HEK293 (cell line): ENCODE measurements at regions not wholly inside any gene's neighbourhood (a gene's known extent, or its start where the extent isn't known, plus 50 kb on each side); places are given as distances from the start of the nearest gene placed in this dataset.

Experiments used
- CTCF ChIA-PET: fragments of 350-600 bp; formaldehyde crosslinking; extraction: SDS; loops from one replicate; lab custom pipeline; 2021; ENCODE audit warnings: antibody characterized with exemption; lab: Yijun Ruan, JAX
- POLR2A ChIA-PET: fragments of 300-600 bp; formaldehyde crosslinking; extraction: SDS; loops from one replicate; lab custom pipeline; 2020; ENCODE audit warnings: antibody characterized with exemption, inconsistent platforms; lab: Yijun Ruan, JAX
- H3K27ac ChIP-seq: fragments of 200-500 bp; sonication (Bioruptor generic); 2 replicates; pipeline ENCODE4 v1.5.1; 2014; ENCODE audit warnings: low read depth, low read length, control low read depth, inconsistent platforms; ENCODE audit errors: extremely low read depth
- H3K36me3 ChIP-seq, 2 experiments: fragments of 200-500 bp in 1 of 2; sonication (Bioruptor generic) in 1 of 2; 1 replicate in 1 of 2; 2 replicates in 1 of 2; pipeline ENCODE4 v1.5.1; 2014 to 2017; ENCODE audit warnings: inconsistent platforms in 2 of 2, low read length in 2 of 2; ENCODE audit not compliant: control insufficient read depth in 2 of 2, insufficient read depth in 1 of 2
- H3K4me1 ChIP-seq: fragments of 200-500 bp; sonication (Bioruptor generic); 2 replicates; pipeline ENCODE4 v1.5.1; 2014; ENCODE audit warnings: mild to moderate bottlenecking, low read length, inconsistent platforms; ENCODE audit not compliant: control insufficient read depth, insufficient read depth
- H3K4me3 ChIP-seq: 2 replicates; pipeline ENCODE4 v1.5.1; 2011; ENCODE audit warnings: low read depth, mild to moderate bottlenecking, control low read depth, low read length, moderate library complexity
- H3K9me3 ChIP-seq: fragments of 200-500 bp; sonication (Bioruptor generic); 2 replicates; pipeline ENCODE4 v1.5.1; 2014; ENCODE audit warnings: low read depth, low read length, inconsistent platforms; ENCODE audit not compliant: control insufficient read depth, insufficient read depth
- ELK4 ChIP-seq: IDR thresholded peaks from 2 replicates; pipeline ENCODE4 v1.6.1; 2011; ENCODE audit warnings: mild to moderate bottlenecking, low read depth, low read length, borderline replicate concordance
- GLI4 ChIP-seq: fragments of 450-650 bp; formaldehyde crosslinking; IDR thresholded peaks from 2 replicates; pipeline ENCODE4 v1.5.1; 2016; ENCODE audit warnings: missing biosample characterization, missing genetic modification characterization
- HIC1 ChIP-seq: fragments of 450-650 bp; formaldehyde crosslinking; IDR thresholded peaks from 2 replicates; pipeline ENCODE4 v1.5.1; 2016; ENCODE audit warnings: missing biosample characterization, missing genetic modification characterization
- OVOL3 ChIP-seq: fragments of 450-650 bp; formaldehyde crosslinking; IDR thresholded peaks from 2 replicates; pipeline ENCODE4 v1.5.1; 2016; ENCODE audit warnings: missing biosample characterization, missing genetic modification characterization
- RBAK ChIP-seq: fragments of 450-650 bp; formaldehyde crosslinking; IDR thresholded peaks from 2 replicates; pipeline ENCODE4 v1.5.1; 2016; ENCODE audit warnings: missing biosample characterization, missing genetic modification characterization
- SCRT1 ChIP-seq: fragments of 450-650 bp; formaldehyde crosslinking; IDR thresholded peaks from 2 replicates; pipeline ENCODE4 v1.5.1; 2016; ENCODE audit warnings: missing biosample characterization, missing genetic modification characterization, borderline replicate concordance
- SCRT2 ChIP-seq: fragments of 450-650 bp; formaldehyde crosslinking; IDR thresholded peaks from 2 replicates; pipeline ENCODE4 v1.5.1; 2016; ENCODE audit warnings: missing biosample characterization, missing genetic modification characterization
- SETDB1 ChIP-seq: IDR thresholded peaks from one replicate; pipeline ENCODE4 v1.6.1; 2017; ENCODE audit warnings: mild to moderate bottlenecking, low read length, moderate library complexity, mixed read lengths; ENCODE audit not compliant: insufficient read length
- SP7 ChIP-seq: fragments of 450-650 bp; formaldehyde crosslinking; IDR thresholded peaks from 2 replicates; pipeline ENCODE4 v1.5.1; 2016; ENCODE audit warnings: missing biosample characterization, missing genetic modification characterization
- YY1 ChIP-seq: fragments of 450-650 bp; formaldehyde crosslinking; IDR thresholded peaks from 2 replicates; pipeline ENCODE4 v1.5.1; 2018; ENCODE audit warnings: missing biosample characterization, missing genetic modification characterization
- ZBTB10 ChIP-seq: fragments of 450-650 bp; formaldehyde crosslinking; IDR thresholded peaks from 2 replicates; pipeline ENCODE4 v1.5.1; 2016; ENCODE audit warnings: missing biosample characterization, missing genetic modification characterization
- ZBTB20 ChIP-seq: fragments of 450-650 bp; formaldehyde crosslinking; IDR thresholded peaks from 2 replicates; pipeline ENCODE4 v1.5.1; 2016; ENCODE audit warnings: missing biosample characterization, missing genetic modification characterization
- ZFP37 ChIP-seq: fragments of 450-650 bp; formaldehyde crosslinking; IDR thresholded peaks from 2 replicates; pipeline ENCODE4 v1.5.1; 2016; ENCODE audit warnings: missing biosample characterization, missing genetic modification characterization
- ZNF121 ChIP-seq: fragments of 450-650 bp; formaldehyde crosslinking; IDR thresholded peaks from 2 replicates; pipeline ENCODE4 v1.5.1; 2016; ENCODE audit warnings: missing biosample characterization, missing genetic modification characterization
- ZNF18 ChIP-seq: fragments of 450-650 bp; formaldehyde crosslinking; IDR thresholded peaks from 2 replicates; pipeline ENCODE4 v1.5.1; 2016; ENCODE audit warnings: missing biosample characterization, missing genetic modification characterization
- ZNF2 ChIP-seq: fragments of 450-650 bp; formaldehyde crosslinking; IDR thresholded peaks from 2 replicates; pipeline ENCODE4 v1.5.1; 2016; ENCODE audit warnings: missing biosample characterization, missing genetic modification characterization
- ZNF423 ChIP-seq: fragments of 450-650 bp; formaldehyde crosslinking; IDR thresholded peaks from 2 replicates; pipeline ENCODE4 v1.5.1; 2016; ENCODE audit warnings: missing biosample characterization, missing genetic modification characterization
- ZNF473 ChIP-seq: fragments of 450-650 bp; formaldehyde crosslinking; IDR thresholded peaks from 2 replicates; pipeline ENCODE4 v1.5.1; 2017; ENCODE audit warnings: missing biosample characterization, missing genetic modification characterization
- ZNF514 ChIP-seq: fragments of 450-650 bp; formaldehyde crosslinking; IDR thresholded peaks from 2 replicates; pipeline ENCODE4 v1.5.1; 2016; ENCODE audit warnings: missing biosample characterization, missing genetic modification characterization
- ZNF549 ChIP-seq: fragments of 450-650 bp; IDR thresholded peaks from 2 replicates; pipeline ENCODE4 v1.5.1; 2018; ENCODE audit warnings: missing biosample characterization, missing genetic modification characterization, mild to moderate bottlenecking, inconsistent platforms, moderate library complexity
- ZNF596 ChIP-seq: fragments of 450-650 bp; IDR thresholded peaks from 2 replicates; pipeline ENCODE4 v1.5.0; 2018; ENCODE audit warnings: missing biosample characterization, mild to moderate bottlenecking, missing genetic modification characterization, moderate library complexity
- ZNF624 ChIP-seq: fragments of 450-650 bp; formaldehyde crosslinking; IDR thresholded peaks from 2 replicates; pipeline ENCODE4 v1.5.1; 2017; ENCODE audit warnings: missing biosample characterization, missing genetic modification characterization
- ZNF626 ChIP-seq: fragments of 450-650 bp; sonication (Bioruptor Pico); formaldehyde crosslinking; IDR thresholded peaks from 2 replicates; pipeline ENCODE4 v1.5.1; 2018; ENCODE audit warnings: missing biosample characterization, missing genetic modification characterization, inconsistent platforms
- ZNF707 ChIP-seq: fragments of 450-650 bp; formaldehyde crosslinking; IDR thresholded peaks from 2 replicates; pipeline ENCODE4 v1.5.1; 2016; ENCODE audit warnings: missing biosample characterization, missing genetic modification characterization
- ZNF837 ChIP-seq: fragments of 450-650 bp; formaldehyde crosslinking; IDR thresholded peaks from 2 replicates; pipeline ENCODE4 v1.5.1; 2016; ENCODE audit warnings: missing biosample characterization, missing genetic modification characterization

GRCh38 chr6:4606821-4607704, 169.1 kb upstream of the CDYL start:
- Histone ChIP-seq H3K27ac (no peak overlapping the region), H3K4me1 (no peaks in the 10 kb centered on the region), H3K36me3 (no peaks in the 10 kb centered on the region), H3K9me3 (no peaks in the 10 kb centered on the region), H3K4me3 (no peak overlapping the region)
- no peak for TF ChIP-seq OVOL3 (tag by site-specific recombination)
- TF ChIP-seq RBAK, result no peak
- peak; percentile 46; the same call in 1 of the 2 replicates for TF ChIP-seq ZNF549 (tag by site-specific recombination)
- TF ChIP-seq SP7, result 0 out of 2 replicates have a peak, but pooled peaks have one; percentile 33
- TF ChIP-seq YY1 (tag by site-specific recombination), result no peak
- TF ChIP-seq ZNF2 (tag by site-specific recombination), result no peak
- TF ChIP-seq ZFP37, result no peak
- TF ChIP-seq HIC1, result 0 out of 2 replicates have a peak, but pooled peaks have one; percentile 15
- TF ChIP-seq SCRT2 (tag by site-specific recombination), result peak; percentile 77
- no peak for TF ChIP-seq ZBTB10
- no peak for TF ChIP-seq ZNF121
- no peak for TF ChIP-seq ZNF473
- no peak for TF ChIP-seq ZNF514 (tag by site-specific recombination)
- no peak for TF ChIP-seq ZNF423
- TF ChIP-seq ZNF837, result no peak
- CTCF ChIA-PET, result interaction anchor here (0.5 kb wide), 1 partner anchor 29 kb away, joined by 3 read pairs; no protein-coding TSS in a partner anchor
- POLR2A ChIA-PET, result interaction anchor here (0.5 kb wide), 1 partner anchor 396 kb away, joined by 4 read pairs; no protein-coding TSS in a partner anchor

GRCh38 chr6:4606016-4606415, 170.2 kb upstream of the CDYL start:
- Histone ChIP-seq H3K36me3 (no peaks in the 10 kb centered on the region), H3K27ac (no peak overlapping the region), H3K9me3 (no peaks in the 10 kb centered on the region), H3K4me3 (no peak overlapping the region), H3K4me1 (no peaks in the 10 kb centered on the region)
- ChIA-PET POLR2A (no interaction called here), CTCF (no interaction called here)
- no peak for TF ChIP-seq ZNF626 (tag by site-specific recombination)
- no peak for TF ChIP-seq ZNF624 (tag by site-specific recombination)
- no peak for TF ChIP-seq ZNF18
- TF ChIP-seq ELK4, result no peak
- TF ChIP-seq GLI4 (tag by site-specific recombination), result no peak
- no peak for TF ChIP-seq ZBTB20 (tag by site-specific recombination)
- TF ChIP-seq SETDB1, result no peak
- TF ChIP-seq ZNF596 (tag by site-specific recombination), result no peak
- TF ChIP-seq SCRT1 (tag by site-specific recombination), result no peak
- no peak for TF ChIP-seq ZNF707 (tag by site-specific recombination)
